ENCODE measurements at regions not wholly inside any gene's neighbourhood (a gene's known extent, or its start where the extent isn't known, plus 50 kb on each side); places are given as distances from the start of the nearest gene placed in this dataset.

DNA sequence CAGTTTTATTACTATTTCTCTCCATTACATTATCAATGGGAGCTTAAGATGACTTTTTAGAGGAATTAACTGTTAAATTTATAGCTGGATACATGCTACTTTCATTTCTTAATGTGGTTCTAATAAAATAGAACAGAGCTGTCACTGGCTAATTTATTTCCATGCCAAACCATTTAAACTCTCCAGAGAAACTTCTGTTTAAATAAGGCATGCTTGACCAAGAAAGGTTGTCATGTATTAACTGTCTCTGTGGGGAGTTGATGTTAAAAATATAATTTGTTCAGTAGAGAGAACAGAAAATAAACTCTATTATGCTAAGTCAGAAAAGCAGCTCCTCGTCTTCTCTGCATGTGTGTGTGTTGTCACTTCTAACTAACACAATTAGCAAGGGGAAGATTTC is 447.4 kb downstream of the SLC16A7 start:
- TF ChIP-seq, protein P1, sequence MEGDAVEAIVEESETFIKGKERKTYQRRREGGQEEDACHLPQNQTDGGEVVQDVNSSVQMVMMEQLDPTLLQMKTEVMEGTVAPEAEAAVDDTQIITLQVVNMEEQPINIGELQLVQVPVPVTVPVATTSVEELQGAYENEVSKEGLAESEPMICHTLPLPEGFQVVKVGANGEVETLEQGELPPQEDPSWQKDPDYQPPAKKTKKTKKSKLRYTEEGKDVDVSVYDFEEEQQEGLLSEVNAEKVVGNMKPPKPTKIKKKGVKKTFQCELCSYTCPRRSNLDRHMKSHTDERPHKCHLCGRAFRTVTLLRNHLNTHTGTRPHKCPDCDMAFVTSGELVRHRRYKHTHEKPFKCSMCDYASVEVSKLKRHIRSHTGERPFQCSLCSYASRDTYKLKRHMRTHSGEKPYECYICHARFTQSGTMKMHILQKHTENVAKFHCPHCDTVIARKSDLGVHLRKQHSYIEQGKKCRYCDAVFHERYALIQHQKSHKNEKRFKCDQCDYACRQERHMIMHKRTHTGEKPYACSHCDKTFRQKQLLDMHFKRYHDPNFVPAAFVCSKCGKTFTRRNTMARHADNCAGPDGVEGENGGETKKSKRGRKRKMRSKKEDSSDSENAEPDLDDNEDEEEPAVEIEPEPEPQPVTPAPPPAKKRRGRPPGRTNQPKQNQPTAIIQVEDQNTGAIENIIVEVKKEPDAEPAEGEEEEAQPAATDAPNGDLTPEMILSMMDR (conservative IDR thresholded peaks at IDR 0.05; ENCODE audit: low read depth, low read length), result no peak
- no peak for DNase-seq (ENCODE audit: low read depth)
- no peak overlapping the region for H3K4me3 ChIP-seq (ENCODE audit: low read depth, low read length)

DNA sequence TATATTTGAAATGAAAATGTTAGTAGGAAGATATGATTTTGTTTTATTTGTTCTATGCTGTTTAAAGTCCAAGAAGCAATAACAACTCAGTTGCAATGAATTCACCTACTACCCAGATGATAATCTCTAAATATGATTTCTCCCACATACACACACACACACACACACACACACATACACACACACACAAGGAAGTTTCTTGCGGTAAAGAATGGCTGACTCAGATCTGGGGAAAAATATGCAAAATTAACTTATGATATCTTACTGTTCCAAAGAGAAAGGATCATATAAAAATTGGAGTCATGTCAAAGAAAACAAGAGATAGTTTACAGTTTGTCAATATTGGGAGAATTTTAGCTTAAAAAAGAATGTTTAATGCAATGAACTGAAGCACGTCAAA is 456.7 kb downstream of the SLC16A7 start:
- H3K4me3 ChIP-seq (ENCODE audit: low read depth, low read length), result no peak overlapping the region
- TF ChIP-seq, protein P1 (conservative IDR thresholded peaks at IDR 0.05; ENCODE audit: low read depth, low read length), result no peak
- DNase-seq (ENCODE audit: low read depth), result no peak

DNA sequence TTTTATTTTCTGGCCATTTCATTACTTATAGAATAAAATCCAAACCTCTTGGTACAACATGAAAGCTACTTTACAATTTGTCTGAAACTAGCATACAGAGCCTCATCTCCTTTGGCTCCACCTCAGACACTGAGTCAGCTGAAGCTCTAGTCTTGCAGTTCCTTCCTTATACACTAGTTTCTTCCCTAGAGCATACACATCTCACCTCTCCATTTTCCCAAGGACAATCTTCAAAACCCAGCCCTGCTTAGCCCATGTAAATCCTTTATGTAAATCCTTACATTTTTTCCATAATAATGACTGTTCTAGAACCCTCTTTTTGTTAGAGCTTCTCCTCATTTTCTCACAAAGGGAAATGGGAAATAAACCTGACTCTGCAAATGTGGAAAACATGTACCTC is 463.4 kb downstream of the SLC16A7 start:
- TF ChIP-seq, protein P1 (conservative IDR thresholded peaks at IDR 0.05; ENCODE audit: low read depth, low read length), result no peak
- DNase-seq (ENCODE audit: low read depth), result no peak
- H3K4me3 ChIP-seq (ENCODE audit: low read depth, low read length), result no peak overlapping the region

DNA sequence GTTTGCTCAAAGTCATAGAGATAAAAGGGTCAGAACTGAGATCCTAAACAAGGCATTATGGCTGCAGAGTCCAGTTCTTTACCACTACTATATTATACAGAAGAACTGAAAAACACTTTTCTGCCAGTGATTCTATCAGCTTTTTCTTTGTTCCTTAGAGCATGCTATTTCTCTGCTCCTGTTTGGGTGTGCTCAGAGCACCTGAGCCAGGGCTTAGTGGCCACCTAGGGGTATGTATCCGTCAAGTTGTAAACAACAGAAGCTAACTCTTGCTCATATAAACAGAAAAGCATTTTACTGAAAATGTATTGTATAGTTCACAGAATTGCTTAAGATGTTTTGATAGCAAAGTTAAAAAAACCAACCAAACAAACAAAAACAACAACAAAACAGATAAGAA is 470.8 kb downstream of the SLC16A7 start:
- TF ChIP-seq, protein P1 (conservative IDR thresholded peaks at IDR 0.05; ENCODE audit: low read depth, low read length), result no peak
- H3K4me3 ChIP-seq (ENCODE audit: low read depth, low read length), result no peak overlapping the region
- no peak for DNase-seq (ENCODE audit: low read depth)

DNA sequence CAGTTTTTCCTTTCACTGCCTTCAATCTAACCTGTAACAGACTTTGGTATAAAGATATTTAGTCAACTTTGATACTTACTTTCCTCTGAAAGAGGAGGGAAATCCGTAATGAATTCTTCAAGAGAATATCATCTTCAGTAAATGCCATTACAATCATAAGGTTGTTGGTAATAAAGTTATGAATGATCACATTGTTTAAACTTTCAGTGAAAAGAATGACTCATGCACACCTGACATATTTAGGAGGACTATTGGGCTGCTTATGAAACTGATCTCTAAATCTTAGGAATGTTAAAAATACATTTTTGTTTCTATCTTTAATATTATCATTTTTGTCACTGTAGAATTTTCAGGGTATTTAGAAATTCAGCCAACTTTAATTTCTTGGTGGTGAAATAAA is 474.7 kb downstream of the SLC16A7 start:
- DNase-seq (ENCODE audit: low read depth), result no peak
- TF ChIP-seq, protein P1 (conservative IDR thresholded peaks at IDR 0.05; ENCODE audit: low read depth, low read length), result no peak
- H3K4me3 ChIP-seq (ENCODE audit: low read depth, low read length), result no peak overlapping the region

DNA sequence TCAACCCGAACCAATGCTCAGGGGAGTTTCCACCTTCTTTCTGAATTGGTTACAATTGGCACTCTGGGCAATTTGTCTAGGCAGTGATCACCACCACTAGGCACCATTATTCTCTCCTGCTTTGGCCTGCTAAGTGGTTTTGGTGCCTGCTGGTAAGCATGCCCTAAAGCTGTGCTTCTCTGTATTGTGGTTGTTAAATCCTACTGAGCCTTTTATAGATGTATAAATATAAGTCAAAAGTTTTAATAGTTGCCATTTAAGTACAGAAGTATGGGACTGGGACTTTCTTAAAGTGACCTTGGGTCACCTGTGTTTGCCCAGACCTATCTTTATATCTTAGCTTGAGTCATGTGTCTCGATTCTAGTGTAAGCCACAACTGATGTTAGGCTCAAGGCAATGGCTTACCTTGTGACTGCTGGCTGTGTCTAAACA is 475.9 kb downstream of the SLC16A7 start:
- no peak overlapping the region for H3K4me3 ChIP-seq (ENCODE audit: low read depth, low read length)
- no peak for DNase-seq (ENCODE audit: low read depth)
- TF ChIP-seq, protein P1 (conservative IDR thresholded peaks at IDR 0.05; ENCODE audit: low read depth, low read length), result no peak

DNA sequence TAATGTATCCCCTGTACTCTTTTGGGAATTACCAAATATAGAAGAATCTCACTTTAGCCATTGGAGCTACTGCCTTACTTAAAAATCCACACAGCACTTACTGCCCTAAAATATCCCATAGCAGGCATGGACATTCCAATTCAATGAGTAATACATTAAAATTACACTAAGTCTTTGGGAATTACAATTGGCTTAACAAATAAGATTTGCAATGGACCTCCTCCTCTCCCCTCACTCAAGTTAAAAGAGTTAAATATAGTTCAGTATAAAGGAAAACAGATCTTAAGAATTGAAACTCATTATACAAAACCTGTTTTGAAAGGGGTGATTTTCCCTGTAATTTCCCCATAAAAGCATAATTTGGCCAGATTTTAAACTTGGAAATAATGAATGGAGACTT is 477.1 kb downstream of the SLC16A7 start:
- H3K4me3 ChIP-seq (ENCODE audit: low read depth, low read length), result no peak overlapping the region
- TF ChIP-seq, protein P1 (conservative IDR thresholded peaks at IDR 0.05; ENCODE audit: low read depth, low read length), result no peak
- no peak for DNase-seq (ENCODE audit: low read depth)

All from epithelial cell of proximal tubule (primary cell).